GM18511 (cell line): ENCODE measurements at regions not wholly inside any gene's neighbourhood (a gene's known extent, or its start where the extent isn't known, plus 50 kb on each side); places are given as distances from the start of the nearest gene placed in this dataset.

Source experiments
- ATAC-seq: cut with Tn5 transposase; IDR thresholded peaks from one replicate; pipeline ENCODE4 v1.9.1; 2021; ENCODE audit warnings: mild to moderate bottlenecking, moderate library complexity; ENCODE audit not compliant: unreplicated experiment

GRCh38 chr10:125514206-125515162 lies 168.5 kb downstream of the TEX36 start:
- ATAC-seq = no peak

- no peak for ATAC-seq
Observed at GRCh38 chr10:125513429-125514182, 169.4 kb downstream of the TEX36 start.

- no peak for ATAC-seq
Observed at GRCh38 chr10:125510998-125511397, 172.0 kb downstream of the TEX36 start.

GRCh38 chr10:125505648-125506047 lies 177.3 kb downstream of the TEX36 start:
- no peak for ATAC-seq

GRCh38 chr10:125502276-125502675 lies 180.7 kb downstream of the TEX36 start:
- ATAC-seq = no peak

- ATAC-seq = no peak
Observed at GRCh38 chr10:125495386-125495785, 187.6 kb downstream of the TEX36 start.

GRCh38 chr10:125494651-125495239 lies 188.2 kb downstream of the TEX36 start:
- ATAC-seq = no peak

- no peak for ATAC-seq
Observed at GRCh38 chr10:125491381-125491780, 191.6 kb downstream of the TEX36 start.

- ATAC-seq = no peak
Observed at GRCh38 chr10:125489731-125490130, 193.2 kb downstream of the TEX36 start.

- ATAC-seq = no peak
Observed at GRCh38 chr10:125485665-125486064, 197.3 kb downstream of the TEX36 start.

- ATAC-seq = no peak
Observed at GRCh38 chr10:125484035-125484732, 198.8 kb downstream of the TEX36 start.

- ATAC-seq = no peak
Observed at GRCh38 chr10:125482637-125483036, 200.3 kb downstream of the TEX36 start.

GRCh38 chr10:125482108-125482507 lies 200.9 kb downstream of the TEX36 start:
- ATAC-seq = no peak

- no peak for ATAC-seq
Observed at GRCh38 chr10:125479059-125479458, 203.9 kb downstream of the TEX36 start.

GRCh38 chr10:125475815-125476214 lies 207.1 kb downstream of the TEX36 start:
- no peak for ATAC-seq

- ATAC-seq = no peak
Observed at GRCh38 chr10:125473143-125473793, 209.7 kb downstream of the TEX36 start.

GRCh38 chr10:125472010-125472607 lies 210.9 kb downstream of the TEX36 start:
- ATAC-seq = no peak

- no peak for ATAC-seq
Observed at GRCh38 chr10:125468278-125468677, 214.7 kb downstream of the TEX36 start.

GRCh38 chr10:125466685-125467084 lies 216.3 kb downstream of the TEX36 start:
- ATAC-seq = no peak

GRCh38 chr10:125462845-125463244 lies 220.1 kb downstream of the TEX36 start:
- no peak for ATAC-seq
